ENCODE measurements at regions not wholly inside any gene's neighbourhood (a gene's known extent, or its start where the extent isn't known, plus 50 kb on each side); places are given as distances from the start of the nearest gene placed in this dataset.

- DNase-seq, result no peak
These were observed 93.8 kb downstream of the GLRX3 start for GRCh38 chr10:130230036-130230435.

GRCh38 chr10:130230611-130231010, 94.4 kb downstream of the GLRX3 start:
- DNase-seq, result no peak

- no peak for DNase-seq
These were observed 95.1 kb downstream of the GLRX3 start for GRCh38 chr10:130231251-130231741.

- DNase-seq, result no peak
These were observed 96.2 kb downstream of the GLRX3 start for GRCh38 chr10:130232166-130233034.

GRCh38 chr10:130233035-130233360, 96.8 kb downstream of the GLRX3 start:
- DNase-seq, result no peak

GRCh38 chr10:130233426-130233825, 97.2 kb downstream of the GLRX3 start:
- no peak for DNase-seq

GRCh38 chr10:130234171-130234965, 98.2 kb downstream of the GLRX3 start:
- DNase-seq, result no peak

GRCh38 chr10:130236711-130237110, 100.5 kb downstream of the GLRX3 start:
- DNase-seq, result no peak

GRCh38 chr10:130240409-130240808, 104.2 kb downstream of the GLRX3 start:
- DNase-seq, result no peak

GRCh38 chr10:130242513-130242912, 106.3 kb downstream of the GLRX3 start:
- DNase-seq, result no peak

GRCh38 chr10:130243015-130243414, 106.8 kb downstream of the GLRX3 start:
- no peak for DNase-seq

- DNase-seq, result no peak
These were observed 108.1 kb downstream of the GLRX3 start for GRCh38 chr10:130244031-130244927.

- no peak for DNase-seq
These were observed 108.8 kb downstream of the GLRX3 start for GRCh38 chr10:130244928-130245495.

- no peak for DNase-seq
These were observed 109.9 kb downstream of the GLRX3 start for GRCh38 chr10:130246113-130246512.

GRCh38 chr10:130250127-130250526, 113.9 kb downstream of the GLRX3 start:
- no peak for DNase-seq

- no peak for DNase-seq
These were observed 115.6 kb downstream of the GLRX3 start for GRCh38 chr10:130251766-130252165.

- no peak for DNase-seq
These were observed 118.1 kb downstream of the GLRX3 start for GRCh38 chr10:130254243-130254642.

- no peak for DNase-seq
These were observed 118.5 kb downstream of the GLRX3 start for GRCh38 chr10:130254662-130255061.

- no peak for DNase-seq
These were observed 119.6 kb downstream of the GLRX3 start for GRCh38 chr10:130255777-130256176.

GRCh38 chr10:130257897-130258296, 121.7 kb downstream of the GLRX3 start:
- no peak for DNase-seq

- DNase-seq, result no peak
These were observed 123.2 kb downstream of the GLRX3 start for GRCh38 chr10:130259380-130259779.

- DNase-seq, result no peak
These were observed 125.1 kb downstream of the GLRX3 start for GRCh38 chr10:130261306-130261705.

- no peak for DNase-seq
These were observed 125.6 kb downstream of the GLRX3 start for GRCh38 chr10:130261766-130262165.

Measured in Kasumi-1 (cell line).